H1 (cell line): ENCODE measurements at regions not wholly inside any gene's neighbourhood (a gene's known extent, or its start where the extent isn't known, plus 50 kb on each side); places are given as distances from the start of the nearest gene placed in this dataset.

Experiments
- CEBPB ChIP-seq: IDR thresholded peaks from 2 replicates; pipeline ENCODE4 v1.6.1; 2012; ENCODE audit warnings: low read depth, low read length
- CHD2 ChIP-seq: IDR thresholded peaks from 2 replicates; pipeline ENCODE4 v1.6.1; 2012; ENCODE audit warnings: low read length, improper control_type of control experiment
- CTCF ChIP-seq, 3 experiments: IDR thresholded peaks; 1 replicate in 2 of 3; 2 replicates in 1 of 3; pipeline versions ENCODE4 v1.5.1 to v1.6.1; 2011; ENCODE audit warnings: low read length in 3 of 3, mild to moderate bottlenecking in 3 of 3, inconsistent platforms in 2 of 3, low read depth in 1 of 3, moderate library complexity in 1 of 3; ENCODE audit not compliant: insufficient read depth in 1 of 3; ENCODE audit errors: control extremely low read depth in 1 of 3
- JUN ChIP-seq: IDR thresholded peaks from 2 replicates; pipeline ENCODE4 v1.6.1; 2011; ENCODE audit warnings: low read depth, mild to moderate bottlenecking, improper control_type of control experiment, low read length
- MAX ChIP-seq: IDR thresholded peaks from 2 replicates; pipeline ENCODE4 v1.6.1; 2012; ENCODE audit warnings: inconsistent platforms
- PHF8 ChIP-seq: fragments of 200-600 bp; sonication (generic); conservative IDR thresholded peaks from 2 replicates; pipeline ENCODE4 v1.7.1; 2012; ENCODE audit warnings: low read depth, mild to moderate bottlenecking, inconsistent platforms, low read length, moderate library complexity
- POLR2A ChIP-seq, 2 experiments: IDR thresholded peaks; 1 replicate in 1 of 2; 2 replicates in 1 of 2; pipeline ENCODE4 v1.6.1; 2011; ENCODE audit warnings: low read depth in 2 of 2, low read length in 2 of 2, mild to moderate bottlenecking in 2 of 2; ENCODE audit errors: control extremely low read depth in 1 of 2
- TAF1 ChIP-seq: IDR thresholded peaks from 2 replicates; pipeline ENCODE4 v1.6.1; 2011; ENCODE audit warnings: mild to moderate bottlenecking, low read depth, low read length
- USF2 ChIP-seq: IDR thresholded peaks from 2 replicates; pipeline ENCODE4 v1.6.1; 2011; ENCODE audit warnings: low read length, improper control_type of control experiment

- TF ChIP-seq CEBPB (no peak), USF2 (no peak), CTCF (IDR thresholded peaks at IDR 0.05; ENCODE audit: control extremely low read depth in 1 of 3, insufficient read depth in 1 of 3, low read depth in 1 of 3, low read length in 3 of 3) (no peak), MAX (no peak), CHD2 (no peak), POLR2A (IDR thresholded peaks at IDR 0.05; ENCODE audit: control extremely low read depth in 1 of 2, low read depth in 2 of 2, low read length in 2 of 2) (no peak), JUN (no peak), TAF1 (no peak), PHF8 (no peak)
Observed at GRCh38 chr14:82836256-82836950, 1302.8 kb upstream of the SEL1L start.
